ENCODE measurements at regions not wholly inside any gene's neighbourhood (a gene's known extent, or its start where the extent isn't known, plus 50 kb on each side); places are given as distances from the start of the nearest gene placed in this dataset.

DNA sequence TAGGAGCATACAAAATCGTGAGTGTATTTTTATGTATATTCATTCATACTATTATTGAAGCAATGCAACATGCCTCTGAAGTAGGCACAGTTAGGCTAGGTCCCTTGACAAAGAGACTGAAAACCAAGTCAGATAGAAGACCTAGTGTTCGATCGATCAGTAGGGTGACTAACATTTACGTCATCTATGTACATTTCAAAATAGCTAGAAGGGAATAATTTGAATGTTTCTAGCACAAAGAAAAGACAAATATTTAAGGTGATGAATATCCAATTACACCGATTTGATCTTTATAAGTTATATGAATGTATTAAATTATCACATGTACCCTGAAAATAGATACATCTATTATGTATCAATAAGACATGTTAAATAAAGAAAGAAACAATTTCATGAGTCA, 610.1 kb downstream of the TOX3 start:
- Mint-ChIP-seq H3K4me3 (no peak overlapping the region), H3K27ac (no peak overlapping the region), H3K27me3 (no peaks in the 10 kb centered on the region), H3K9me3 (peaks cover 16 to 29% of the 10 kb centered on the region in 2 donors), H3K4me1 (no peaks in the 10 kb centered on the region)
- DNase-seq (no peak), ATAC-seq (no peak)

DNA sequence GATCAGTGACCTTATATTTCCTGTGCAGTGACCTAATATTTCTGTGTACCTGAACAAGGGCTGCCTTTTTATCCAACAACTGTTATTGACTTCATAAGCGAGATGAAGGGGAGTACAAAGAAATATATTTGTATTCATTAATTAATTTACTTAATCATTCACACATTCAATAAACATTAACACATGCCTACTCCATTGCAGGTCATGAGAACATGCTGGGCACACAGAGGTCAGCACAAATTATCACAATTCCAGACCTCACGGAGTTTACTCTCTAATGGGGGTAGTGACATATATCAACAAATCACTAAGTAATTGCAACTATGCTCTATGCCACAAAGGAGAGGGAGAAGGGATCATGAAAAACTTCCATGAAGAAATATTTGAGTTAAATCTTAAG, 614.6 kb downstream of the TOX3 start:
- Mint-ChIP-seq H3K27ac (no peak overlapping the region), H3K9me3 (peaks cover 8 to 26% of the 10 kb centered on the region in 2 donors), H3K4me1 (no peaks in the 10 kb centered on the region), H3K4me3 (no peak overlapping the region), H3K27me3 (no peaks in the 10 kb centered on the region)
- ATAC-seq (no peak), DNase-seq (no peak)

DNA sequence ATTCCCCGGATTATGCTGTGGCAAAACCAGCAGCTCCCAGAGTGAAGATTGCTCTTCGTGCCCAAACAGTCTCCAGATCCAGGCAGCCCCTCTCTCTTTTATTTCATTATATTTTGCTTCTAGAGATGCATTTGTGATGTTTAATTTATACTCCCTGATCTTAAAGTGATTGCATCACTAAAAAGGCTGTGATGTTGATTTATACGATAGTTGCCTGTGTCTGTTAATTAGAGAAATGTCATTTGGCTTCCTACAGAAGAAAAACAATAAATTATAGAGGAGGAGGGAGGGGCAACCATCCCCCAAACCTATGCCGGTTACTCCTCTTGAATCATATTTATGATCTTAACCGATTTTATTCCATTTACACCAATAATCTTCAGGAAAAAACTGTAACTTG, 615.3 kb downstream of the TOX3 start:
- no peaks in the 10 kb centered on the region for H3K4me1 Mint-ChIP-seq
- no peak for DNase-seq
- ATAC-seq: no peak
- H3K27me3 Mint-ChIP-seq: no peaks in the 10 kb centered on the region
- peaks cover 4 to 22% of the 10 kb centered on the region in 2 donors for H3K9me3 Mint-ChIP-seq
- H3K27ac Mint-ChIP-seq: no peak overlapping the region
- no peak overlapping the region for H3K4me3 Mint-ChIP-seq

DNA sequence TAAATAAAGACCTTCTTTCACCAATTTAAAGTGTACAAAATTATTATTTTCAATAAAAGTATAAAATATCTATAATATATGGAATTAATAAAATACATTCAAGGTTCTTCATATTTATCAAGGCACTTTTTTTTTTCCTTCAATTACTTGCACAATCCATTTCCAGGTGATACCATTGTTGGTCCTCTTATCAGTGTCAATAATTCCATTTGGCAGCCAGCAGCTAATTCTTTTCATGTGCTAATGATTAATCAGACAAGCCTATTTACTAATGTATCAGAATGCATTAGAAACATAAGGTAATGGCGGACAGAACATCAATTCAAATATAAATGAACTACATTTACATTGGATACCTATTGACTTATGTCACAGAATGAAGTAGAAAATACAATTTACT, 622.2 kb downstream of the TOX3 start:
- no peak overlapping the region for H3K4me3 Mint-ChIP-seq
- H3K27ac Mint-ChIP-seq: no peak overlapping the region
- peaks cover 0 to 10% of the 10 kb centered on the region in 2 donors for H3K9me3 Mint-ChIP-seq
- DNase-seq (no peak), ATAC-seq (no peak)
- no peaks in the 10 kb centered on the region for H3K27me3 Mint-ChIP-seq
- no peaks in the 10 kb centered on the region for H3K4me1 Mint-ChIP-seq

DNA sequence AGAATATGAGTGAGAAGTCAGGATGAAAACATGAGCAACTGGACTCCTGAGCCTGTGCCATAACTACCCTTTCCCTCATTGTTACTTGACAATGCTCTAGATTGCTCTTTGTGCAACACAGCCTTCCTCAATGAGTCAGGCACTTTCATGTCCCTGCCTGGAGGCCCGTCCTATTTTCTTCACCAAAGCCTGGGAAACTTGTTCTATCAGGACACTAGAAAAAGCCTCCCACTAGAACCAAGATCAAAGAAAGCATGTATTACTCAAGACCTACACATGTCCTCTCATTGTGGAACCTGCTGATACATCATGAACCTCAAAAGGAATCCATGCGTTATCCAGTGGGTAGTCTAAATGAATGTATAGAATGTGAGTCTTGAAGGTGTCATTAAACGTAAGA, 624.5 kb downstream of the TOX3 start:
- Mint-ChIP-seq H3K4me1 (no peaks in the 10 kb centered on the region), H3K9me3 (peaks cover 0 to 7% of the 10 kb centered on the region in 2 donors), H3K4me3 (no peak overlapping the region), H3K27ac (no peak overlapping the region), H3K27me3 (no peaks in the 10 kb centered on the region)
- no peak for ATAC-seq
- DNase-seq: no peak

DNA sequence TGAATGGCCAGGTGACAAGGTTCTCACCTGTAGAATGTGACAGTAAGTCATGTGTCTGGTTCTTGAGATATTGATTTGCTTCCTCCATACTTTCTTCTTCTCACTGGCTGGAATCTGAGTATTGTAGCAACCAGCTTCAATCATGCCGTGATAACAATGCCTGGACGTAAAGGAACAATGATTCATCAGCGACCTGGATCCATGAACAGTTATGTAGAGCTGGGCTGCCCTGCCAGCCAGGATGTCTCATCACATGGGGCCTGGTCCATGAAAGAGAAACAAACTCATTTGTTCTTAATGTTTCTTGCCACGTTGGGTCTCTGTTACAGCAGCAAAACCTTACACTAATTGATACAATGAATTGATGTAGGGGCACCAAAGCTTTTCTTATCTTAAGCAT, 627.2 kb downstream of the TOX3 start:
- H3K9me3 Mint-ChIP-seq: peaks cover 0 to 8% of the 10 kb centered on the region in 2 donors
- ATAC-seq: no peak

DNA sequence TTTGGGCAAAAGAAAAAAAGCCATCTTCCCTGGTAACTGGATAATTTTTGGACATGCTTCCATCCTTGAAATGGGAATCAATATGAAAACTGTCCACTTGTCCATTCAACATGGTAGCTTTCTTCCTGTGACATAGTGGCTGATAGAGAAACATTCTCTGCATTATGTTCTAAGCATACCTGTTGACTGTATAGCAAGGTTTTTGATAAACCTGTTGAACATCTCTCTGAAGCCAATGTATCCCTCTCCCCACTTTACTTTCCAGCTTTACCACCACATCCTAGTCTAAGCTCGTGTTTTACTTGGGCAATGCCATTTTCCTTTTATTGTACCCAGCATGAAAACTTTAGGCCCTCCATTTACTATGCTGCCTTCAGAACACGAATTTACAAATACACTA, 630.1 kb downstream of the TOX3 start:
- Mint-ChIP-seq H3K4me1 (no peaks in the 10 kb centered on the region), H3K9me3 (peaks cover 0 to 8% of the 10 kb centered on the region in 2 donors), H3K4me3 (no peak overlapping the region), H3K27ac (no peak overlapping the region), H3K27me3 (no peaks in the 10 kb centered on the region)
- ATAC-seq: no peak
- DNase-seq: no peak

More for the DNA sequence above, 627.2 kb downstream of the TOX3 start:
- Mint-ChIP-seq H3K27me3 (no peaks in the 10 kb centered on the region), H3K4me1 (no peaks in the 10 kb centered on the region), H3K4me3 (no peak overlapping the region), H3K27ac (no peak overlapping the region)
- DNase-seq: no peak

DNA sequence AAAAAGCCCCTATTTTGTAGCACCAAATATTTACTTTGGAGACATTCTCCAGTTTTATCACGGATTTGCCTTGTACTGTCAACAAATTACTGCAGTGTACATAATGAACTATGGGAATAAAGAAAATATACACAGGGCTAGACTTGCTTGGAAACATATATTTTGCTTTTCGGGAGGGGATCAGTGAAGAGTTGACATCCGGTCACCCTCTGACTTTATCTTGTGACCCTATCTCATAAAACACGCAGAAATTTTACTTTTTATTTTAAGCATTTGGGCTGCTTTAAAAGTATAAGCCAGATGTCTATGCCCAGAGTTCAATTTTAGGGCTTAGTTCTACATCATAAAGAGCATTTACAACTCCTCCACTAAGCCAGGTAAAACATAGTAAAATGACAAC, 630.7 kb downstream of the TOX3 start:
- ATAC-seq: no peak
- H3K27me3 Mint-ChIP-seq: no peaks in the 10 kb centered on the region
- H3K27ac Mint-ChIP-seq: no peak overlapping the region
- peaks cover 0 to 8% of the 10 kb centered on the region in 2 donors for H3K9me3 Mint-ChIP-seq
- DNase-seq: no peak
- H3K4me1 Mint-ChIP-seq: no peaks in the 10 kb centered on the region
- no peak overlapping the region for H3K4me3 Mint-ChIP-seq

DNA sequence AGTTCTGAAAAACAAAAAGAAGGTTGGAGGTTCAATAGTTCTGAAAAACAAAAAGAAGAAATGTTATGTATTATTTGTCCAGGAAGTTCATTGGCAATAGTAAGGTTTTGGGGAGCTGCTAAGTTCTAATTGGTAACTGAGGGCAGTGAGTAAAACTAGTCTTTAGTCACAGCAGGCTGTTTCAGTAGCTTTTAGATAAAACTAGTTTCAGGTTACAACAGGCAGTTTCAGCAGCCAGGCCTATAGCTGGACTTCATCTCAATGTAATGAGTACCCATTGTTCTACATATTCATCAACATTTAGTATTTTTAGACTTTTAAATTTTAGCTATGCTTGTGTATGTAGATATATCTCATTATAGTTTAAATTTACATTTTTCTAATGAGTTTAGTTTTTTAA, 639.3 kb downstream of the TOX3 start:
- no peak overlapping the region for H3K4me3 Mint-ChIP-seq
- peaks cover 0 to 13% of the 10 kb centered on the region in 2 donors for H3K9me3 Mint-ChIP-seq
- H3K4me1 Mint-ChIP-seq: no peaks in the 10 kb centered on the region
- ATAC-seq (no peak), DNase-seq (no peak)
- H3K27me3 Mint-ChIP-seq: no peaks in the 10 kb centered on the region
- no peak overlapping the region for H3K27ac Mint-ChIP-seq

DNA sequence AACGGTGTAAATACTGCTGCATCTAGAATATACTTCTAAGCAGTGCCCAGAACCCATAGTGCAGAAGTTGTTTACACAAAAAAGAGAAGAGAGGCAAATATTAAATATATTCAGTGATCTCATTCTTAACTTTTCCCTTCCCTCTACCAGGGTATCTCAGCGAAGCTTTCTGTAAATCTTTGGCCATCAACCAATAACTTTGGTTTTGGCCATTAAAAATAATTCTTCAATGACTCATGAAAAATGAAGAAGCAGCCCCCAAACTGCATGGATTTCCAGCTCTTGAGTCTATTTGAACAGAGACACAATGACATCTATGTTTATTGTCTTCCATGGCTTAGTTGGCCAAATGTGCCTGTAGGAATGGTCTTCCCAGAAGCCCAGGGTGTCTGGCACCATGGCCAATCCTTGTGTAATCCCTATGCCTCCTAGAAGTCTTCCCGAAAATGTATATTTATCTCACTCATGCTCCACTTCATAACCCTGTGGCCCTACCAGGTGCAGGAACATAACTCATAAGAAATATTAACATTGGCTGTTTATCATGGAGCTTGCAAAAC, 646.6 kb downstream of the TOX3 start:
- H3K27ac Mint-ChIP-seq: no peak overlapping the region
- ATAC-seq (no peak), DNase-seq (no peak)
- H3K9me3 Mint-ChIP-seq: peaks cover 5 to 19% of the 10 kb centered on the region in 2 donors
- no peaks in the 10 kb centered on the region for H3K27me3 Mint-ChIP-seq
- no peak overlapping the region for H3K4me3 Mint-ChIP-seq
- H3K4me1 Mint-ChIP-seq: no peaks in the 10 kb centered on the region

DNA sequence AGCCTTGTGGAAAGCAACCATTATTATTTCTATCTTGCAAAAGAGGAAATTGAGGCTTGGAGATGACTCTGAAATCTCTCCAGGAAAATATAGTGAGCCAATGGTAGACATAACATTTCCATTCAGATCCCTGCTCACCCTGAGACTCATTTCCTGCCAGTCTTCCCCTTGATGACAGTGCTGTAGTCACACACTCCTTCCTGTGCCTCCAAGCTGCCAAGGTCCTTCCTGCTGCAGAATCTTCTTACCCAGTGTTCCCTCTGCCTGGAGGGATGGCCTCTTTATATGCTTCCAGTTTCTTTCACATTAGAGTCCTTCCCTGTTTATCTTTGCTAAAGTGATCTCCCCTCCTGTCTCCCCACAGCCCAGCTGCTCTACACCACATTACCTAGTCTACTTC, 648.1 kb downstream of the TOX3 start:
- no peaks in the 10 kb centered on the region for H3K27me3 Mint-ChIP-seq
- no peaks in the 10 kb centered on the region for H3K4me1 Mint-ChIP-seq
- no peak for ATAC-seq
- no peak for DNase-seq
- H3K4me3 Mint-ChIP-seq: no peak overlapping the region
- H3K9me3 Mint-ChIP-seq: peaks cover 10 to 22% of the 10 kb centered on the region in 2 donors
- H3K27ac Mint-ChIP-seq: no peak overlapping the region

DNA sequence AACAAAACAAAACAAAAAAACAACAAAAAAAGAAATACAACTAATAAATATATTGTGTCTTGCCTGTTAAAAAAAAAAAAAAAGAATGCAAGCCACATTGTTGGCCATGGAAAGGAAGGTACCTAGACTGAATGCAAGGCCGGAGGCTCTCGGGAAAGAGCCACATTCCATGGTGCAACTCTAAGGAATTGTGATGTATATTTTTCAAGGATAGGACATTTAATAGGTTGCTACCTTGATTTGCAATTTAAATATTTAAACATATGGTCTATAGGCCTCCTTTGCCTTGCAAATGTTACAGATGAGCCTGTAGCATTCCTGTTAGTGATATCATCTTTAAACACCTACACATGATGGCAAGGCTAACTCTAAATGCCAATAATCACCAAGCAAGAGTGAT, 650.9 kb downstream of the TOX3 start:
- no peak overlapping the region for H3K4me3 Mint-ChIP-seq
- no peak for DNase-seq
- H3K9me3 Mint-ChIP-seq: peaks cover 16 to 17% of the 10 kb centered on the region in 2 donors
- no peaks in the 10 kb centered on the region for H3K27me3 Mint-ChIP-seq
- no peaks in the 10 kb centered on the region for H3K4me1 Mint-ChIP-seq
- H3K27ac Mint-ChIP-seq: no peak overlapping the region
- ATAC-seq: no peak

DNA sequence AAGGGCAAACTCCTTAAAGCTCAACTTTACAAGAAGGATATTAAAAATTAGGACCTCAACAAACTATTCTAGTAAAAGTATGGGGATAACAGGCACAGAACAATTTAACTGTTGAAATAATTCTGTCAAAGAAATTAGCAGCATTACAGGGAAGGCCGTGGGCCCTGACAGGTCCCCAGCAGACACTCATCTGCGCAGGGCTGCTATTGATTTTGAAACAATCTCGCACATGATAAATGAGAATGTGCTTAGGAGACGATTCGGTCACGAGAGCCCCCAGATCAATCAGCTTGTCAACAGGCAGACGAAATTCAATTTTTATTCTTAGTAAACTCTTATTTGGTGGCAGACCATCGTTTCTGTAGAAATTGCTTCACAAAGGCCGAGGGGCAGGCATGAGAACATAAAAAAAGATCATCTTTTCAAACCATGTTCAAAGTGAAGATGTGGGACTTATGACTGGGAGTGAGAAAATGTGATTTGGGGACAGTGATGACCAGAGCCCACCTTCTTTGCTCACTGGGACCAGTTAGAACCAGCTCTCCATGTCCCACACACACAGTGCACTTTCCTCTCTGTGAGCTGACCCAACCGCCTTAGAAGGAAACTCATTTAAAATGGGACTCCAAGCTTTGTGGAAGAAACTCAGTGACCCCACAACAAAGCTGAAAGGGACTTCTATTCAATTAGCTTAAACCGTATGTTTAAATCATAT, 654.5 kb downstream of the TOX3 start:
- H3K4me3 Mint-ChIP-seq: no peak overlapping the region
- no peak overlapping the region for H3K27ac Mint-ChIP-seq
- DNase-seq (no peak), ATAC-seq (no peak)
- peaks cover 17 to 22% of the 10 kb centered on the region in 2 donors for H3K9me3 Mint-ChIP-seq
- no peaks in the 10 kb centered on the region for H3K27me3 Mint-ChIP-seq
- H3K4me1 Mint-ChIP-seq: no peaks in the 10 kb centered on the region

DNA sequence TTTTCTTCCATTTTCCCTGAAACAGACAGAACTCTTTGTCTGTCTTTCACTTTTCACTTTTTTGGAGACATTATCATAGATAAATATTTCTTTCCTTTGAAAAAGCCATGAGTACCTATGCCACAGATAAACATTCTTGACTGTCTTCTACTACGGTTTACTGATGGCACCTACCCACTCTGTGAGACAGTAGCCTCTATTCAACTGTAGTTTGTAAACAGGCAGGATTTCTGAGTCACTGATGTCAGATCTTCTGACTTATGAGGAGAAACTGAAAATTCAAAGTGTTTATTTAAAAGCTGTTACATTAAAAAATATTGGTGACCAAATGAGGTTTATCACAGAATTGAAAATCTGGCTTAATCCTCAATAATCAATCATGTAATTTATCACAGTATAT, 658.4 kb downstream of the TOX3 start:
- Mint-ChIP-seq H3K9me3 (peaks cover 14 to 16% of the 10 kb centered on the region in 2 donors), H3K4me1 (no peaks in the 10 kb centered on the region), H3K27me3 (no peaks in the 10 kb centered on the region), H3K4me3 (no peak overlapping the region), H3K27ac (no peak overlapping the region)
- ATAC-seq (no peak), DNase-seq (no peak)

DNA sequence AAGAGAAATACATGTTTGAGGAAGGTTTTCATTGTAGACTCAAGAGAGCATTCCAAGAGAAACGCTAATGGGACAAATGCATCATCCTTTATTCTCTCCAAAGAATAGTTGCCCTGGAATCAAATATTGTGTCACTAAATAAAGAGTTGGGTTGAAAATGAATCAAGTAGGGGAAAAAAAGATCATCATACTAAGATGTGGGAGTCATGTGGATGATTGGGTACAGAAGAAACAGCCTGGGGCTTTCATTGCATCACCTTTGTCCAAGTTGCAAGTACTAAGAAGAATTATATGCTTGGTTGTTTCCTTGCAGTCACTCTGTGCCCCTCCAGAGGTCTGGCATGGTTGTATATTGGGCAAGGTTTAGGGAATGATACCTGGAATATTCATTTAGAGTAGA, 658.9 kb downstream of the TOX3 start:
- Mint-ChIP-seq H3K9me3 (peaks cover 8 to 11% of the 10 kb centered on the region in 2 donors), H3K4me1 (no peaks in the 10 kb centered on the region), H3K27ac (no peak overlapping the region), H3K27me3 (no peaks in the 10 kb centered on the region), H3K4me3 (no peak overlapping the region)
- ATAC-seq (no peak), DNase-seq (no peak)

DNA sequence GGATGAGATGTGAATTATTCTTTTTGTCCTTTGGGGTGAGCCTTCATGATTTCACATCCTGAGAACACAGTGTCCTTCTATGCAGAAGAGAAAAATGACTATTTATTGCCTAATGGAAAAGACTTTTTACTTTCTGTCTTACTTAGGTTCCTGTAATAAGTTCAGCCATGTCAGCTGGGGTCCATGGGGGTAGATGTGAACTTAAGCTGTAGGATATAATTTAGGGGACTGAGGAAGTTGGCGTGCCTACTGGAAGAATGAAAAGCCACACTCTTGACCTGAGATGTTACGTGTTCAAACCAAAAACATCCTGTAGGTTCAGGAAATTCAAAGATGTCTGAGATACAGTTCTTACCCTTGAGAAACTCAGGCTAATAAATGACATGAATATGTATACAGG, 660.5 kb downstream of the TOX3 start:
- no peak for DNase-seq
- ATAC-seq: no peak
- no peak overlapping the region for H3K27ac Mint-ChIP-seq
- H3K4me3 Mint-ChIP-seq: no peak overlapping the region
- H3K27me3 Mint-ChIP-seq: no peaks in the 10 kb centered on the region
- peaks cover 7 to 10% of the 10 kb centered on the region in 2 donors for H3K9me3 Mint-ChIP-seq
- H3K4me1 Mint-ChIP-seq: no peaks in the 10 kb centered on the region

DNA sequence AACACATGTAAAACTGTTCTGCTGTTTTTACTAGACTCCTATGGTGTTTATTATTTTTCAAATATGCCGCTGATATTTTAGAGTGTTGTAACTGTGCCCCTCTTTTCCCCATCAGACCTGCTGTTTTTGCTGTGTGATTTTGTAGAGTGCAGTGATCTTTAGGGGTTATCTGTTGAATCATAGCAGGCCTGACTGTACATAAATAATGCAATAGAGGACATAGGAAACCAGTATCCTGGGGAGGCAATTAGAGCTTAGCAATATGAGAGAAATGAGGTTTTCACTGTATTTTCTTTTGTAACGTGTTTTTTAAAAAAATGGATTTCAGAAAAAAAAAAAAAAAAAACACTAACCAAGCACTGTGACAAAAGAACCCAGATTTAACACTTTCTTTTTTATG, 662.2 kb downstream of the TOX3 start:
- DNase-seq: no peak
- ATAC-seq: no peak
- Mint-ChIP-seq H3K4me1 (no peaks in the 10 kb centered on the region), H3K27ac (no peak overlapping the region), H3K4me3 (no peak overlapping the region), H3K27me3 (no peaks in the 10 kb centered on the region), H3K9me3 (peaks cover 2 to 8% of the 10 kb centered on the region in 2 donors)

Measured in stimulated activated naive CD8-positive, alpha-beta T cell treated with anti-CD3 and anti-CD28 coated beads, Interleukin-15, amount 100 ng/mL, for 72 hours (primary cell).